ENCODE measurements at regions not wholly inside any gene's neighbourhood (a gene's known extent, or its start where the extent isn't known, plus 50 kb on each side); places are given as distances from the start of the nearest gene placed in this dataset.

DNA sequence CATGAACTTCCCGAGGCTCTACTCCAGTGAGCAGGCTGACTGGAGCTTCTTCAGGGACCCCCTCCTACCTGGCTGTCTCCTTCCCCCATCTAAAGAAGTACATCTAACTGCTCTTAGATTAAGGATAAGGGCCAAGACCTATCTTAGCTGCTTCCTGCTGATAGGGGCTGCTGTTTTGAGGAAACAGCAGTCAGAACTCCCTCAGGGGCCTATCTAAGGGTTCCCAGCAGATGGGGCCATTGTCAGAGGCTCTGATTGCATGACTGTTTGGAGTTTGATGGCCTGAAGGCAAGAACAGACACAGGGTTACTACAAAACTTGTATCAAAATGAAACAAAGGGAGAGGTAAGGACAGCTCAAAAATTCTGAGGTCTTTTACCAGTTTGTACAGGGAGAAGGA, 2636.9 kb upstream of the PCDH20 start:
- BruUV-seq (replicated peaks), result no TSS peak
- H2AFZ ChIP-seq (ENCODE audit: low read depth, low read length, poor library complexity, severe bottlenecking), result no peak overlapping the region
- no peaks in the 10 kb centered on the region for H4K20me1 ChIP-seq (ENCODE audit: insufficient read depth)
- ATAC-seq, result no peak
- no peaks in the 10 kb centered on the region for H3K36me3 ChIP-seq (ENCODE audit: control insufficient read depth in 1 of 2, insufficient read depth in 2 of 2, low read length in 2 of 2)
- no peaks in the 10 kb centered on the region for H3K79me2 ChIP-seq (ENCODE audit: insufficient read depth, low read length)
- H3K9ac ChIP-seq (ENCODE audit: low read length), result no peak overlapping the region
- intact Hi-C loops (cut with micrococcal nuclease), result no loop called here
- H3K4me2 ChIP-seq (ENCODE audit: low read length), result no peak overlapping the region
- H3K4me3 ChIP-seq (replicated peaks in 1 of 2; ENCODE audit: low read depth in 1 of 2, low read length in 2 of 2), result no peak overlapping the region
- ChIA-PET CTCF (no interaction called here), POLR2A (no interaction called here), RAD21 (ENCODE audit: low non-redundant PET in 1 of 2, low total read pairs in 2 of 2, uncharacterized antibody in 2 of 2, unreplicated experiment in 2 of 2) (no interaction called here)
- TF ChIP-seq EZH2 (IDR thresholded peaks at IDR 0.05) (no peak), EGR1 (IDR thresholded peaks at IDR 0.05; ENCODE audit: low read depth) (no peak), SRF (IDR thresholded peaks at IDR 0.05; ENCODE audit: low read depth) (no peak), CBX3 (IDR thresholded peaks at IDR 0.05; ENCODE audit: low read depth) (no peak), TCF7L2 (IDR thresholded peaks at IDR 0.05; ENCODE audit: borderline replicate concordance, extremely low read depth, insufficient read depth, insufficient read length) (no peak), FOSL1 (IDR thresholded peaks at IDR 0.05; ENCODE audit: low read depth) (no peak), ZNF274 (IDR thresholded peaks at IDR 0.05; ENCODE audit: low read depth, low read length) (no peak), ZFX (IDR thresholded peaks at IDR 0.05) (no peak), YY1 (IDR thresholded peaks at IDR 0.05; ENCODE audit: extremely low read depth, insufficient replicate concordance, low read depth, low read length) (no peak)
- TF ChIP-seq, protein P1, sequence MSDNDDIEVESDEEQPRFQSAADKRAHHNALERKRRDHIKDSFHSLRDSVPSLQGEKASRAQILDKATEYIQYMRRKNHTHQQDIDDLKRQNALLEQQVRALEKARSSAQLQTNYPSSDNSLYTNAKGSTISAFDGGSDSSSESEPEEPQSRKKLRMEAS (IDR thresholded peaks at IDR 0.05), result no peak
- no peaks in the 10 kb centered on the region for H3K27me3 ChIP-seq (ENCODE audit: insufficient read depth, low read length)
- H3K9me3 ChIP-seq (ENCODE audit: control insufficient read depth in 1 of 2, insufficient read depth in 1 of 2, low read depth in 1 of 2, low read length in 2 of 2), result no peaks in the 10 kb centered on the region
- H3K9me2 ChIP-seq (ENCODE audit: insufficient read depth), result no peaks in the 10 kb centered on the region
- no peak for DNase-seq (ENCODE audit: low read depth, low spot score)
- no peak overlapping the region for H3K27ac ChIP-seq (ENCODE audit: low read depth, low read length)
- no peaks in the 10 kb centered on the region for H3K4me1 ChIP-seq (ENCODE audit: control insufficient read depth in 1 of 2, insufficient read depth in 2 of 2, low read length in 2 of 2)

DNA sequence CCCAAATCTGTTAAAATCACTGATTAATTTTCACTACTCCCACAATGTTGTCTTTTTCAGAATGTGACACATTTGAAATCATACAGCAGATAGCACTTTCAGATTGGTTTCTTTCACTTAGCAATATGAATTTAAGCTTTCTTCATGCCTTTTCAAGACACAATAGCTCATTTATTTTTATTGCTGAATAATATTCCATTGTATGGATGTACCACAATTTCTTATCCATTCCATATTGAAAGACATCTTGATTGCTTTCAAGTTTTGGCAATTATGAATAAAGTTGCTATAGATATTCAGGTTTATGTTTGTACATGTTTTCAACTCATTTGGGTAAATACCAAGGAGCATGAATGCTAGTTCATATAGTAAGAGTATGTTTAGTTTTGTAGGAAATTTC, 2635.6 kb upstream of the PCDH20 start:
- H3K4me1 ChIP-seq (ENCODE audit: control insufficient read depth in 1 of 2, insufficient read depth in 2 of 2, low read length in 2 of 2), result no peaks in the 10 kb centered on the region
- ChIA-PET POLR2A (no interaction called here), CTCF (no interaction called here), RAD21 (ENCODE audit: low non-redundant PET in 1 of 2, low total read pairs in 2 of 2, uncharacterized antibody in 2 of 2, unreplicated experiment in 2 of 2) (no interaction called here)
- H3K9ac ChIP-seq (ENCODE audit: low read length), result no peak overlapping the region
- ATAC-seq, result no peak
- H4K20me1 ChIP-seq (ENCODE audit: insufficient read depth), result no peaks in the 10 kb centered on the region
- TF ChIP-seq SRF (IDR thresholded peaks at IDR 0.05; ENCODE audit: low read depth) (no peak), FOSL1 (IDR thresholded peaks at IDR 0.05; ENCODE audit: low read depth) (no peak), ZFX (IDR thresholded peaks at IDR 0.05) (no peak), RAD21 (IDR thresholded peaks at IDR 0.05; ENCODE audit: low read depth) (no peak), ELF1 (IDR thresholded peaks at IDR 0.05; ENCODE audit: borderline replicate concordance, low read depth) (no peak), EGR1 (IDR thresholded peaks at IDR 0.05; ENCODE audit: low read depth) (no peak), ZNF274 (IDR thresholded peaks at IDR 0.05; ENCODE audit: low read depth, low read length) (no peak), TCF7L2 (IDR thresholded peaks at IDR 0.05; ENCODE audit: borderline replicate concordance, extremely low read depth, insufficient read depth, insufficient read length) (no peak)
- TF ChIP-seq, protein P2, sequence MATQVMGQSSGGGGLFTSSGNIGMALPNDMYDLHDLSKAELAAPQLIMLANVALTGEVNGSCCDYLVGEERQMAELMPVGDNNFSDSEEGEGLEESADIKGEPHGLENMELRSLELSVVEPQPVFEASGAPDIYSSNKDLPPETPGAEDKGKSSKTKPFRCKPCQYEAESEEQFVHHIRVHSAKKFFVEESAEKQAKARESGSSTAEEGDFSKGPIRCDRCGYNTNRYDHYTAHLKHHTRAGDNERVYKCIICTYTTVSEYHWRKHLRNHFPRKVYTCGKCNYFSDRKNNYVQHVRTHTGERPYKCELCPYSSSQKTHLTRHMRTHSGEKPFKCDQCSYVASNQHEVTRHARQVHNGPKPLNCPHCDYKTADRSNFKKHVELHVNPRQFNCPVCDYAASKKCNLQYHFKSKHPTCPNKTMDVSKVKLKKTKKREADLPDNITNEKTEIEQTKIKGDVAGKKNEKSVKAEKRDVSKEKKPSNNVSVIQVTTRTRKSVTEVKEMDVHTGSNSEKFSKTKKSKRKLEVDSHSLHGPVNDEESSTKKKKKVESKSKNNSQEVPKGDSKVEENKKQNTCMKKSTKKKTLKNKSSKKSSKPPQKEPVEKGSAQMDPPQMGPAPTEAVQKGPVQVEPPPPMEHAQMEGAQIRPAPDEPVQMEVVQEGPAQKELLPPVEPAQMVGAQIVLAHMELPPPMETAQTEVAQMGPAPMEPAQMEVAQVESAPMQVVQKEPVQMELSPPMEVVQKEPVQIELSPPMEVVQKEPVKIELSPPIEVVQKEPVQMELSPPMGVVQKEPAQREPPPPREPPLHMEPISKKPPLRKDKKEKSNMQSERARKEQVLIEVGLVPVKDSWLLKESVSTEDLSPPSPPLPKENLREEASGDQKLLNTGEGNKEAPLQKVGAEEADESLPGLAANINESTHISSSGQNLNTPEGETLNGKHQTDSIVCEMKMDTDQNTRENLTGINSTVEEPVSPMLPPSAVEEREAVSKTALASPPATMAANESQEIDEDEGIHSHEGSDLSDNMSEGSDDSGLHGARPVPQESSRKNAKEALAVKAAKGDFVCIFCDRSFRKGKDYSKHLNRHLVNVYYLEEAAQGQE (IDR thresholded peaks at IDR 0.05; ENCODE audit: low read depth), result no peak
- TF ChIP-seq, protein P1 (IDR thresholded peaks at IDR 0.05), result no peak
- H2AFZ ChIP-seq (ENCODE audit: low read depth, low read length, poor library complexity, severe bottlenecking), result no peak overlapping the region
- intact Hi-C loops (cut with micrococcal nuclease), result no loop called here
- no peak overlapping the region for H3K4me2 ChIP-seq (ENCODE audit: low read length)
- H3K9me3 ChIP-seq (ENCODE audit: control insufficient read depth in 1 of 2, insufficient read depth in 1 of 2, low read depth in 1 of 2, low read length in 2 of 2), result no peaks in the 10 kb centered on the region
- no peaks in the 10 kb centered on the region for H3K79me2 ChIP-seq (ENCODE audit: insufficient read depth, low read length)
- no TSS peak for BruUV-seq (replicated peaks)
- DNase-seq (ENCODE audit: low read depth, low spot score), result no peak
- H3K4me3 ChIP-seq (replicated peaks in 1 of 2; ENCODE audit: low read depth in 1 of 2, low read length in 2 of 2), result no peak overlapping the region
- no peak overlapping the region for H3K27ac ChIP-seq (ENCODE audit: low read depth, low read length)
- no peaks in the 10 kb centered on the region for H3K27me3 ChIP-seq (ENCODE audit: insufficient read depth, low read length)
- no peaks in the 10 kb centered on the region for H3K36me3 ChIP-seq (ENCODE audit: control insufficient read depth in 1 of 2, insufficient read depth in 2 of 2, low read length in 2 of 2)
- H3K9me2 ChIP-seq (ENCODE audit: insufficient read depth), result no peaks in the 10 kb centered on the region

Measured in HCT116 (cell line).